MM.1S (cell line): ENCODE measurements at regions not wholly inside any gene's neighbourhood (a gene's known extent, or its start where the extent isn't known, plus 50 kb on each side); places are given as distances from the start of the nearest gene placed in this dataset.

ENCODE experiments used
- DNase-seq: peaks from one replicate; pipeline ENCODE4 v3.0.0-alpha.2; 2015
- H2AFZ ChIP-seq: fragments of 300-600 bp; sonication (generic); 2 replicates; pipeline ENCODE4 v1.6.0; 2016; ENCODE audit warnings: antibody characterized with exemption, low read length
- H3F3A ChIP-seq: fragments of 300-600 bp; sonication (generic); 2 replicates; pipeline ENCODE4 v1.6.1; 2016; ENCODE audit warnings: mild to moderate bottlenecking, antibody characterized with exemption, low read length, moderate library complexity, mixed read lengths; ENCODE audit not compliant: insufficient read depth
- H3K27ac ChIP-seq: fragments of 300-600 bp; sonication (generic); 2 replicates; pipeline ENCODE4 v1.5.1; 2016; ENCODE audit warnings: mild to moderate bottlenecking, low read length
- H3K27me3 ChIP-seq: fragments of 300-600 bp; sonication (generic); replicated peaks from 2 replicates; pipeline ENCODE4 v1.6.0; 2016; ENCODE audit warnings: low read length; ENCODE audit not compliant: insufficient read depth
- H3K36me3 ChIP-seq: fragments of 300-600 bp; sonication (generic); replicated peaks from 2 replicates; pipeline ENCODE4 v1.6.1; 2016; ENCODE audit warnings: mild to moderate bottlenecking, low read length, mixed read lengths; ENCODE audit not compliant: insufficient read depth
- H3K4me1 ChIP-seq: fragments of 300-600 bp; sonication (generic); 2 replicates; pipeline ENCODE4 v1.6.1; 2016; ENCODE audit warnings: low read length, mixed read lengths
- H3K4me2 ChIP-seq: fragments of 300-600 bp; sonication (generic); 2 replicates; pipeline ENCODE4 v1.6.0; 2016; ENCODE audit warnings: low read depth, low read length
- H3K4me3 ChIP-seq: fragments of 300-600 bp; sonication (generic); 2 replicates; pipeline ENCODE4 v1.5.1; 2016; ENCODE audit warnings: low read length, mixed read lengths
- H3K79me2 ChIP-seq: fragments of 300-600 bp; sonication (generic); 2 replicates; pipeline ENCODE4 v1.6.1; 2016; ENCODE audit warnings: mixed run types, low read length, mixed read lengths
- H3K9ac ChIP-seq: fragments of 300-600 bp; sonication (generic); 2 replicates; pipeline ENCODE4 v1.6.1; 2016; ENCODE audit warnings: low read length, mixed read lengths
- H3K9me2 ChIP-seq: fragments of 300-600 bp; sonication (generic); replicated peaks from 2 replicates; pipeline ENCODE4 v1.6.1; 2016; ENCODE audit warnings: mild to moderate bottlenecking, low read length, mixed read lengths; ENCODE audit not compliant: insufficient read depth
- H3K9me3 ChIP-seq: fragments of 300-600 bp; sonication (generic); replicated peaks from 2 replicates; pipeline ENCODE4 v1.6.1; 2016; ENCODE audit warnings: mild to moderate bottlenecking, low read length, mixed read lengths; ENCODE audit not compliant: insufficient read depth
- H4K20me1 ChIP-seq: fragments of 300-600 bp; sonication (generic); 2 replicates; pipeline ENCODE4 v1.6.1; 2016; ENCODE audit warnings: mild to moderate bottlenecking, low read length, moderate library complexity, mixed read lengths; ENCODE audit not compliant: insufficient read depth
- CTCF ChIP-seq: fragments of 300-600 bp; sonication (generic); IDR thresholded peaks from 2 replicates; pipeline ENCODE4 v1.5.1; 2016; ENCODE audit warnings: antibody characterized with exemption, low read length, mixed read lengths
- EZH2 ChIP-seq: fragments of 300-600 bp; sonication (generic); optimal IDR thresholded peaks from 2 replicates; pipeline ENCODE3; 2017; ENCODE audit warnings: low read depth, mild to moderate bottlenecking, antibody characterized with exemption, low read length, mixed read lengths
- EZH2phosphoT487 ChIP-seq: fragments of 300-600 bp; sonication (generic); IDR thresholded peaks from 2 replicates; pipeline ENCODE4 v1.6.1; 2018; ENCODE audit warnings: antibody characterized with exemption, low read length

GRCh38 chr12:30391766-30392366 lies 303.8 kb downstream of the IPO8 start:
- H3K9ac ChIP-seq, result no peak overlapping the region
- no peaks in the 10 kb centered on the region for H3K9me3 ChIP-seq
- TF ChIP-seq EZH2phosphoT487 (no peak), CTCF (no peak), EZH2 (no peak)
- no peaks in the 10 kb centered on the region for H3K9me2 ChIP-seq
- peaks cover 8% of the 10 kb centered on the region for H3K4me1 ChIP-seq
- H3K36me3 ChIP-seq, result no peaks in the 10 kb centered on the region
- no peaks in the 10 kb centered on the region for H3K79me2 ChIP-seq
- no peaks in the 10 kb centered on the region for H3F3A ChIP-seq
- DNase-seq, result no peak
- H2AFZ ChIP-seq, result no peak overlapping the region
- H3K27me3 ChIP-seq, result no peaks in the 10 kb centered on the region
- no peak overlapping the region for H3K4me3 ChIP-seq
- no peaks in the 10 kb centered on the region for H4K20me1 ChIP-seq
- H3K4me2 ChIP-seq, result no peak overlapping the region
- H3K27ac ChIP-seq, result no peak overlapping the region

GRCh38 chr12:30385706-30386105 lies 310.0 kb downstream of the IPO8 start:
- Histone ChIP-seq H3K4me2 (no peak overlapping the region), H3F3A (no peaks in the 10 kb centered on the region), H3K9me3 (no peaks in the 10 kb centered on the region), H3K79me2 (no peaks in the 10 kb centered on the region), H3K9ac (no peak overlapping the region), H3K27me3 (no peaks in the 10 kb centered on the region), H2AFZ (no peak overlapping the region), H3K4me3 (no peak overlapping the region), H3K4me1 (peaks cover 8% of the 10 kb centered on the region), H3K9me2 (no peaks in the 10 kb centered on the region), H3K27ac (no peak overlapping the region), H3K36me3 (no peaks in the 10 kb centered on the region), H4K20me1 (no peaks in the 10 kb centered on the region)
- no peak for TF ChIP-seq EZH2
- TF ChIP-seq CTCF, result no peak
- no peak for TF ChIP-seq EZH2phosphoT487
- no peak for DNase-seq

GRCh38 chr12:30384976-30385375 lies 310.7 kb downstream of the IPO8 start:
- Histone ChIP-seq H3K79me2 (no peaks in the 10 kb centered on the region), H3K4me1 (peaks cover 8% of the 10 kb centered on the region), H3K27me3 (no peaks in the 10 kb centered on the region), H3K4me3 (no peak overlapping the region), H3K9me2 (no peaks in the 10 kb centered on the region), H3K9me3 (no peaks in the 10 kb centered on the region), H3K9ac (no peak overlapping the region), H3F3A (no peaks in the 10 kb centered on the region), H3K27ac (no peak overlapping the region), H3K4me2 (no peak overlapping the region), H2AFZ (no peak overlapping the region), H3K36me3 (no peaks in the 10 kb centered on the region), H4K20me1 (no peaks in the 10 kb centered on the region)
- TF ChIP-seq EZH2 (no peak), EZH2phosphoT487 (no peak), CTCF (no peak)
- no peak for DNase-seq
